Stimulated activated CD8-positive, alpha-beta memory T cell treated with anti-CD3 and anti-CD28 coated beads, Interleukin-12 subunit alpha, Interleukin-12 subunit beta, amount 100 ng/mL, for 24 hours (primary cell): ENCODE measurements at regions not wholly inside any gene's neighbourhood (a gene's known extent, or its start where the extent isn't known, plus 50 kb on each side); places are given as distances from the start of the nearest gene placed in this dataset.
"Not testable (repeated sequence)": the region's sequence is repeated elsewhere in the genome, so short reads cannot be mapped to it uniquely, and the experiment has no call there.

ENCODE experiments used
- DNase-seq: peaks from one replicate; pipeline ENCODE4 v3.0.0-alpha.2; 2020; ENCODE audit errors: extremely low read depth

DNA sequence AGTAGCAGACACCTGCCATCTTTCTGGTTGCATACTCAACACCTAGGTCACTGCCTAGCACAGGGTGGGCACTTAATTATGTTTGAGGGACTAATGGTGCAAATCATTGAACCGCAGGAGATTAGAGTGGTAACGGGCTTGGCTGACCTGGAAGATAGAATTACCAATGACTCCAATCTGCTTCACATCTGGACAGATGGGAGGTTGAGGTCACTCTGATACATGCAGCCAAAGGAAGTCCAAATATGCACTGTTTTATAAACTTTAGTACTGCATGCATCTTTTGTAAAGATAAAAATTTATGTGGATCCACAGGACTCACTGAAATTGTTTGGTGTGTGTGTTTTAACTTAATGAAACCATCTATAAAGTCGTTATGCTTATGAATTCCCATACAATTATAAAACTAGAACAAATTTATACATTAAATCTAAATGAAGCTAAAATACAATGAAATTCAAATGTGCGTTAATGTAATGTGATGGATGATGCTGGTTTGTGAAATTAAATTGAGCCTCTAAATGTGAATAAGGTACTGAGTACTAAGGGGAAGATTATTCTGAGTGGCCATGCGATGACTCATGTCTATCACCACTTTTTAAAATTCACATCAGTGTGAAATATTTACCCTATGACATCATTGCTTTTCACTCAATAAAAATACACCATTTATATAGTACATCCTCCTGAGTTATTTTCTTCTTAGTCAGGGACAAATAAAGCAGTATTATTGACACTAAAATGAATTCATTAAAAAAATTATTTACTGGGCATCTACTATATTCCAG, 224.7 kb upstream of the FAM78B start:
- no peak for DNase-seq

DNA sequence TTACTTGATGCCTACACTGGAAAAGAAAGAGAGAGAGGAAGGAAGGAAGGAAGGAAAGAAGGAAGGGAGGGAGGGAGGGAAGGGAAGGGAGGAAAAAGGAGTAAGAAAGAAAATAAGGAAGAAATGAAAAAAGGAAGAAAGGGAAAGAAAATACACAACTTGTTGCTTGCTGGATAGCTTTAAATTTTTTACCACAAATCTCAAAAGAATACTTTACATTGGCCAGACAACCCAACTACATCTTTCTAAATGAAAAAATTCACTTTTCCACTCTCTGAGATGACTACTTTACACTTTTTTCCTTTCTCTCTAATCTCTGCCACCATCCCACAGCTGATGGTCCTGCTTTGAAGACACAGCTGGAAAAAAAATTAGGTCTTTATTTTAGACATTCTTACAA, 228.9 kb upstream of the FAM78B start:
- no peak for DNase-seq

GRCh38 chr1:166409253-166410082, 242.7 kb upstream of the FAM78B start:
- DNase-seq: not testable (repeated sequence)

DNA sequence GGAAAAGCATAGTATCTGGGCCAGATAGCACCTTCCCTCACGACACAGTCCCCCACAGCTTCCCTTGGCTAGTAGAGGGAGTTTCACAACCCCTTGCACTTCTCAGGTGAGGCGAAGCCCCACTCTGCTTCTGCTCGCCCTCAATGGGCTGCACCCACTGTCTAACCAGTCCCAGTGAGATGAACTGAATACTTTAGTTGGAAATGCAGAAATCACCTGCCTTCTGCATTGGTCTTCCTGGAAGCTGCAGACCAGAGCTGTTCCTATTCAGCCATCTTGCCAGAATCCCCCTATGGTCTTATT, 243.2 kb upstream of the FAM78B start:
- DNase-seq: no peak

- DNase-seq: not testable (repeated sequence)
Observed at GRCh38 chr1:166416831-166417230, 250.0 kb upstream of the FAM78B start.

DNA sequence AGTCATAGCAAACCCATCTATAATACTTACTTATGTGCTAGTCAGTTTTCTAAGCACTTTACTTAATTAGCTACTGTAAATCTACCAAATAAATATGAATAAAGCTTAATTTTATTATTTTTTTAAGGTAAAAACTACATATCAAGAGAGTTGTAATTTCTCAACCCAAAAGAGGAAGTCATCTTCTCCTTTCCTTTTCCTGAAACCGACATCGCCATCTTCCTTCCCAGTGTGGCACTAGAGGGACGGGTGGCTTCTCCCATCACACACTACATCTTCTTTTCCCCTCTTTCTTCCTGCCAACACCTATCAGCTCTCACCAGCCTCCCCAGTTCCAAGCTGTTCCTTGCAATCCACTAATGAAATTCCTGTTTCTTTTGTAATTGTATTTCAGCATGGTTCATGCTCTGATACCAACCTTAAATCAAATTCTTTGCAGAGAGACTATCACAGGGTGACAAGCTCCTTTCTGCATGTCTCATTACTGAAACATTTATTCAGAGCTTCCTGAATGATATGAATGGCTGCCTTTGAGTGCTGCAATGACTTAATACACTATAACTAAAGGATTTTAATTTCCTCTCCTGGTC, 251.6 kb upstream of the FAM78B start:
- DNase-seq: no peak

DNA sequence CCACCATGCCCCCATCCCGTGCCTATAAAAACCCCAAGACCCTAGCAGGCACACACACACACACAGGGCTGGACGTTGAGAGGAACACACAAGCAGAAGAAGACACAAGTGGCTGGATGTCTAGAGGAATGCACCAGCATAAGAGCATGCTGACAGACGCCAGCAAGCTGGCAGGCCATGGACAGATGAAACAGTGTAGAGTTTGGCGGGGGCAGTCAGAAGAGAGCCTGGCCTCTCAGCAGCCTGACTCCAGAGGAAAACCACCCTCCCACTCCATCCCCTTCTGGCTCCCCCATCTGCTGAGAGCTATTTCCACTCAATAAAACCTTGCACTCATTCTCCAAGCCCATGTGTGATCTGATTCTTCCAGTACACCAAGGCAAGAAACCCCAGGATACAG, 255.8 kb upstream of the FAM78B start:
- DNase-seq: not testable (repeated sequence)

DNA sequence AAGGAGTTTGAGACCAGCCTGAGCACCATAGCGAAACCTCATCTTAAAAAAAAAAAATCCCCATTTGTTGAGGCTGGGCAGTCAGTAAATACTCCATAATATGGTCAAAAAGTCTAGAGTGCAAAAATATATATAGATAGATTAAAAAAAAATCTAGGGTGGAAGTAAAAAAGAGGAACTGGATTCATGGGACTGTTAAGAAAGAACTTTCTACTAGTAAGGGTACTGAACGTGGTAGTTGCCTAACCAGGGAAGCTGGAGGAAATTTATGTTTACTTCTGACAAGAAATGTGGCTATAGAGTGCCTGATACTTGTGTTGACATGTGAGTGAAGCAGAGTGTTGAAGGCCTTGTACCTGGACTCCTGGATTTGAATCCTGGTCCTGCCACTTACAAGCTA, 265.9 kb upstream of the FAM78B start:
- DNase-seq: no peak

- not testable (repeated sequence) for DNase-seq
Observed at GRCh38 chr1:166433404-166434304, 266.9 kb upstream of the FAM78B start.

DNA sequence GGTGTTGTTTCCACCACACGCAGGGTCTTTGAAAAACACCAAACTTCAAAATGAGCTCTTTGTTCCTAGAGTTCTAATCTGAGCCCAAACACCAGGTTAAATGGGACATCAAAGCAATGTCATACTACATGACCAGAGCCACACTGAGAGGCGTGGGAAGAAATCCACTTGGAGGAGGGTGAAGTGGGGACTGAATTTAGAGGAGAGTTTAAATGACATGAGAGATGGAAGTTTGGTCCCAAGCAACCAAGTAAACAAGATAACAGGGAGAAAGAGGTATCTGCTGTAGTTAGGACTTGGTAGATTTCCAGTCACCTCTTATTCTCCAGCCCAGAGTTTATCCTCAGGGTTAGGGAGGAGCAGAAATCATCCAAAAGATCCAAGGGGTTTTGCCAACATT, 290.9 kb upstream of the FAM78B start:
- no peak for DNase-seq

DNA sequence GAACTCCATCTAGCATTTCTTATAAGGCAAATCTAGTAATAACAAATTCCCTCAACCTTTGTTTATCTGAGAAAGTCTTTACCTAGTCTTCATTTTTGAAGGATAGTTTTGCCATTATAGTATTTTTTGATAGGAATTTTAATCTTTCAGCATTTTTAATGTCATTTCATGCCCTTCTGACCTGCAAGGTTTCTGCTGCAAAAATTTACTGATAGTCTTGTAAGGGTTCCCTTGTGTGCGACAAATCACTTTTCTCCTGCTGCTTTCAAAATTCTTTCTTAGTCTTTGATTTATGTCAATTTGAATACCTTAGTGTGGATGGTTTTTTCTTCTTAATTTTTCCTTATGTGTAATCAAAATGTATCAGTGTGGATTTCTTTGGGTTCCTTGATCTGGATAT, 297.5 kb upstream of the FAM78B start:
- DNase-seq: no peak

GRCh38 chr1:166470014-166470413, 303.2 kb upstream of the FAM78B start:
- DNase-seq: no peak

DNA sequence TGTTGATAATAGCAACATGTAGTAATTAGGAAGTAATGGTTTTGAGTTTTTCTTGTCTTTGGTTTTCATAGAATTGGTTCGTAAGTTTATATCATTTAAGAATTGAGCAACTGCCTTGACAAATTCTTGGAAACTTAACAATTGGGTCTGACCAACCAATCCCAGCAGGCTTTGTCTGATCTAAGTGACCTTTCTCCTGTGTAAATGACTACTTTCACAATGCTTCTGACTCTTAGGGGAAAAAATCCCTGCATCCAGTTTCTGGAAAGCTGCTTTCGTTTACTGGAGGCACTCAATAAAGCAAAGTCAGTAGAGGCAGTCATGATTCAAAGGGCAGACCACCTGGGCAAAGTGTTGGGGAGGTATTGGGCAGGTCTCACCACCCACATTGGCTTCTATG, 303.6 kb upstream of the FAM78B start:
- DNase-seq: no peak

GRCh38 chr1:166471359-166471758, 304.6 kb upstream of the FAM78B start:
- DNase-seq: no peak

GRCh38 chr1:166479052-166479631, 312.3 kb upstream of the FAM78B start:
- no peak for DNase-seq

- no peak for DNase-seq
Observed at GRCh38 chr1:166484471-166484870, 317.7 kb upstream of the FAM78B start.

- no peak for DNase-seq
Observed at GRCh38 chr1:166484871-166485270, 318.1 kb upstream of the FAM78B start.

- no peak for DNase-seq
Observed at GRCh38 chr1:166485620-166486019, 318.8 kb upstream of the FAM78B start.

DNA sequence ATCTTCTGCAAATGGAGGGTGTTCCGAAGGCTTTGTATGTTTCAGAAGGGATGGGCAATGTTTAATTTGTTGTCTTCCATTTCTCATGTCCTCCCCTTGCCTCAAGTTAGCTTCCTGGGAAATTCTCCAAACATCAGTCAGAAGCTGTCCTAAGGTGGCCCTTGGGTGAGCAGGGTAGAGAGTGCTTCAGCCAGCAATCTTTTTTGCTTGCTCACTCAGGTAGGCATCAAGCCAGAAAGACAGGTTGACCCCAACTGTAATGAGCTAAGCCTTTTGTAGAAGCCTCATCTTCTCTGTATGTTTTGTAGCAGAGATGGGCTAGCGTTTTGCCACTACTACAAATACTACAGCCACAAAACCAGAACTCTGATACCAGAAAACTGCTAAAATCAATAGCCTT, 321.5 kb upstream of the FAM78B start:
- no peak for DNase-seq

- no peak for DNase-seq
Observed at GRCh38 chr1:166489356-166489669, 322.5 kb upstream of the FAM78B start.

- peak; percentile 5 for DNase-seq
Observed at GRCh38 chr1:166489670-166490436, 323.1 kb upstream of the FAM78B start.
